ENCODE measurements at regions not wholly inside any gene's neighbourhood (a gene's known extent, or its start where the extent isn't known, plus 50 kb on each side); places are given as distances from the start of the nearest gene placed in this dataset.
A peak's percentile ranks its signal among the peaks of the same experiment; 100 is the strongest.

DNA sequence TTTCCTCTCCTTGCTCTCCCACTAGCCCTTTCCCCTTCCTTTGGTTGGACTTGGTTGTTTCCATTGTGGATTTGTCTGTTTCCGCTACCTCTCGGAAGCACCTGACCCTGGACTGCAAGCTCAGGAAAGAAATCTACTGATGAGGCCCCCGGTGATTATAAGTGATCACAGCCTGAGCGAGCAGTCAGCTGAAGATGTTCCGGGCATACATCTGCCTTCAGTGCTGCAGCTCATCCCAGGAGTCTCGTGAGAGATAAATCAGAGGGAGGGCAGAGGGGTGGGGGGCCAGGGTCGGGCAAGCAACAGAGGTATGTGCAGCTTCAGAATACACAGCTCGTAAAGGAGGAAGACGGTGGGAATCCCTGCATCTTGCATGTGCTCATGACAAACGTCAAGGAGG lies 102.1 kb downstream of the MRPL46 start:
- no peak for TF ChIP-seq CTCF (IDR thresholded peaks at IDR 0.05; ENCODE audit: control insufficient read depth, insufficient read depth, low read depth, low read length, missing control alignments)
- H3K4me3 ChIP-seq (ENCODE audit: control insufficient read depth, low read depth, low read length) = no peak overlapping the region
- DNase-seq (ENCODE audit: low read depth) = no peak

DNA sequence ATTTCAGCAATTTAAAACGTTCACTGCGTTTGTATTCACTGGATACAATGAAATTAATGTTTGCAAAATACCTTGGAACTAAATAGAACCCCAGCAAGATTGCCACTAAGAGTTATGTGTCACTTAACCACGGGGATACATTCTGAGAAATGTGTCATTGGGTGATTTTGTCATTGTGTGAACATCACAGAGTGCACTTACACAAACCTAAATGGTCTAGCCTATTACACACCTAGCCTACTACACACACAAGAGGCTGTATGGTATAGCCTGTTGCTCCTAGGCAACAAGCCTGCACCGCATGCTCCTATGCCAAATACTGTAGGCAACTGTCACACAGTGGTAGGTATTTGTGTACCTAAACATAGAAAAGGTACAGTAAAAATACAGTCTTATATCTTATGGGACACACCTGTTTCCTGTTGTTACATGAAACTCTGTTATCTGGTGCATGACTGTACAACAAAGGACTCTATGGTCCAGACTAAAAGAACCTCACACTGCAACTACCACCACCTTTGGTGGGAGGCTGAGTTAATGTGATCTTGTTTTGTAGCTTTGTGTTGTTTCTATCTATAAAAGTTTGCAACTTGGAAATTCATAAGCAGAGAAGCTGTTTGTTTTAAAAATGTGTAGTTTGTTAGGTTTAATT lies 92.2 kb upstream of the NTRK3 start:
- no peak for DNase-seq (ENCODE audit: low read depth)
- TF ChIP-seq CTCF (IDR thresholded peaks at IDR 0.05; ENCODE audit: control insufficient read depth, insufficient read depth, low read depth, low read length, missing control alignments) = no peak
- H3K4me3 ChIP-seq (ENCODE audit: control insufficient read depth, low read depth, low read length) = no peak overlapping the region

- no peak for TF ChIP-seq CTCF (IDR thresholded peaks at IDR 0.05; ENCODE audit: control insufficient read depth, insufficient read depth, low read depth, low read length, missing control alignments)
- no peak for DNase-seq (ENCODE audit: low read depth)
- no peak overlapping the region for H3K4me3 ChIP-seq (ENCODE audit: control insufficient read depth, low read depth, low read length)
Measured at GRCh38 chr15:88345962-88346361, 89.4 kb upstream of the NTRK3 start.

GRCh38 chr15:88344786-88345185 lies 88.2 kb upstream of the NTRK3 start:
- no peak for TF ChIP-seq CTCF (IDR thresholded peaks at IDR 0.05; ENCODE audit: control insufficient read depth, insufficient read depth, low read depth, low read length, missing control alignments)
- H3K4me3 ChIP-seq (ENCODE audit: control insufficient read depth, low read depth, low read length) = no peak overlapping the region
- DNase-seq (ENCODE audit: low read depth) = no peak

DNA sequence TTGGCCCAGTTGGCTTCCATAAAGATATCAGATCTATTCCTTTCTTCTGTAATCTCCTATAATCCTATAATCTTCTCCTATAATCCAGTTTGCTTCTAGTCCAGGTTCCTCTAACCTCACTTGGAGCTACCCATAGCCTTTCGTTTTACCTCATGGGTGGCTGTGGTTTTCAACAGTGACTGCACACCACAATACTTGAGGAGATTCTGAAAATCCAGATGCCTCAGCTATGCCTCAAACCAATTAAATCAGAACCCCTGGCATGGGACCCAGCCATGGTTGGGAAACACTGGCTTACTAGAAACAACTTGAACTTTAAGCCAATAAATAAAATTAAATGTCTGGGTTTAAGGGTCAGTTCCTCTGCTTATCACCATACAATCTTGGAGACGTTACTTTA lies 86.1 kb upstream of the NTRK3 start:
- no peak for TF ChIP-seq CTCF (IDR thresholded peaks at IDR 0.05; ENCODE audit: control insufficient read depth, insufficient read depth, low read depth, low read length, missing control alignments)
- peak; percentile 67 for DNase-seq (ENCODE audit: low read depth)
- H3K4me3 ChIP-seq (ENCODE audit: control insufficient read depth, low read depth, low read length) = no peak overlapping the region

DNA sequence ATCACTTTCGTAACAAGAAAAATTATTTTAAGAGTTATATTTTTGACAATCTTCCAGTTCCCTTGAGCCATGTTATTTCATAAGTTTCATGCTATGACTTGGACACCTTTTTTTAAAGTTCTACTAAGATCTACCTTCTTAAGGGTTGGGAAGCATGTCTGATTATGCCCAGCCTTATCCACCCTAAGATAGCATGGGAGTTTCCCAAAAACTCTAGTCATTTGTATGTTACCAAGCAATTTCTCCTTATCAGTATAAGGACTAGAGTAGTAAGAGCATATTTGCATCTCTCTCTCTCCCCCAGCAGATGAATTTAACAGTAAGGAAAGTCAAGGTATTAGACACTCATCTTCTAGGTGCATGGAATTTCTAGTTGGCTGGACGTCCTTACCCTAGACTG lies 85.1 kb upstream of the NTRK3 start:
- no peak overlapping the region for H3K4me3 ChIP-seq (ENCODE audit: control insufficient read depth, low read depth, low read length)
- DNase-seq (ENCODE audit: low read depth) = no peak
- TF ChIP-seq CTCF (IDR thresholded peaks at IDR 0.05; ENCODE audit: control insufficient read depth, insufficient read depth, low read depth, low read length, missing control alignments) = no peak

DNA sequence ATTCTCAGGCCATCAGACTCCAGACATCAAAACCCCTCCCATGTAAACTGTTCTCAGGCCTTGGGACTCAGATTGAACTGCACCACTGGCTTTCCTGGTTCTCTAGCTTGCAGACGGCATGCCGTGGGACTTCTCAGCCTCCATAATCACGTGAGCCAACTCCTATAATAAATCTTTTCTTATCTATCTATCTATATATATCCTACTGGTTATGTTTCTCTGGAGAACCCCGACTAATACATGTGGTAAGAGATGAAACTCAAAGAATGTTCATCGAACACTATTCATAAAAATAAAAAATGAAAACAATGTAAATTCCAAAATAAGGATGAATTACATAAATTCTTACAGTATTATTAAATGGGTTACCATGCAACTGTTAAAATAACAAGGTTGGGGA lies 84.5 kb upstream of the NTRK3 start:
- DNase-seq (ENCODE audit: low read depth) = no peak
- TF ChIP-seq CTCF (IDR thresholded peaks at IDR 0.05; ENCODE audit: control insufficient read depth, insufficient read depth, low read depth, low read length, missing control alignments) = no peak
- H3K4me3 ChIP-seq (ENCODE audit: control insufficient read depth, low read depth, low read length) = no peak overlapping the region

Data from AG09309 (cell line).